SJCRH30 (cell line): ENCODE measurements at regions not wholly inside any gene's neighbourhood (a gene's known extent, or its start where the extent isn't known, plus 50 kb on each side); places are given as distances from the start of the nearest gene placed in this dataset.
A peak's percentile ranks its signal among the peaks of the same experiment; 100 is the strongest.

ENCODE experiments used
- DNase-seq, 2 experiments: peaks; one replicate each; pipeline ENCODE4 v3.0.0-alpha.2; 2015 to 2020
- H3K27ac ChIP-seq: fragments of 250-450 bp; sonication (Bioruptor Pico); 2 replicates; pipeline ENCODE4 v1.5.1; 2020; ENCODE audit warnings: mild to moderate bottlenecking, moderate library complexity
- H3K27me3 ChIP-seq: fragments of 250-450 bp; sonication (Bioruptor Pico); 2 replicates; pipeline ENCODE4 v1.5.1; 2020; ENCODE audit warnings: mild to moderate bottlenecking, moderate library complexity
- H3K36me3 ChIP-seq: fragments of 250-450 bp; sonication (Bioruptor Pico); 2 replicates; pipeline ENCODE4 v1.5.1; 2020; ENCODE audit warnings: mild to moderate bottlenecking, moderate library complexity
- H3K4me1 ChIP-seq: fragments of 250-450 bp; sonication (Bioruptor Pico); 2 replicates; pipeline ENCODE4 v1.5.1; 2020; ENCODE audit warnings: mild to moderate bottlenecking, moderate library complexity
- H3K4me3 ChIP-seq: fragments of 250-450 bp; sonication (Bioruptor Pico); 2 replicates; pipeline ENCODE4 v1.5.1; 2020; ENCODE audit warnings: mild to moderate bottlenecking, moderate library complexity
- H3K9me3 ChIP-seq: fragments of 250-450 bp; sonication (Bioruptor Pico); replicated peaks from 2 replicates; pipeline ENCODE4 v1.5.1; 2020; ENCODE audit warnings: mild to moderate bottlenecking, moderate library complexity

DNA sequence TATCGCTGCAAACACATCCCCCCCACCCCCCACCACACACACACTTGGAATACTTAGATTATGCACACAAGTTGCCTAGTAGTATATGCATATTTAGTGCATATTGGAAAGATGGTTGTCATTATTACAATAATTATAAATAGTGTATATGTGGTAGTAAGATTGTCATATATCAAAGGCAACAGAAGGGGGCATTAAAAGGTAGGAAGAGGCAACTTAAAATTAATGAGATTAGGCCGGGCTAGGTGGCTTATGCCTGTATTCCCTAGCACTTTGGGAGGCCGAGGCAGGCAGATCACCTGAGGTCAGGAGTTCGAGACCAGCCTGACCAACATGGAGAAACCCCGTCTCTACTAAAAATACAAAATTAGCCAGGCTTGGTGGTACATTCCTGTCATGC lies 52.1 kb downstream of the GSC start:
- Histone ChIP-seq H3K9me3 (no peaks in the 10 kb centered on the region), H3K4me1 (no peaks in the 10 kb centered on the region), H3K27me3 (no peaks in the 10 kb centered on the region), H3K27ac (no peak overlapping the region), H3K4me3 (no peak overlapping the region), H3K36me3 (no peaks in the 10 kb centered on the region)
- DNase-seq = no peak

DNA sequence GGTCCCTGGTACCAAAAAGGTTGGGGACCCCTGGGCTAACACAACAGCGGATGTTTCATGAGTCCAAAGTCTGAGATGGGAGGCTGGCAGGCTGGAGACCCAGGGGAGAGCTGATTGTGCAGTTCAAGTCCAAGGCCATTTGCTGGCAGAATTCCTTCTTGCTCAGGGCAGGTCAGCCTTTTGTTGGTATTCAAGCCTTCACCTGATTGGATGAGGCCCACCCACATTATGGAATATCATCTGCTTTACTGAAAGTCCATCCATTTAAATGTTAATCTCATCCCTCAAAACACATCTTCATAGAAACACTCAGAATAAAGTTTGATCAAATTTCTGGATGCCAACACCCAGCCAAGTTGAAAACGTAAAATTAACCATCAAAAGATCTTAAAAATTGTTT lies 52.9 kb downstream of the GSC start:
- DNase-seq = no peak
- H3K9me3 ChIP-seq = no peaks in the 10 kb centered on the region
- no peaks in the 10 kb centered on the region for H3K4me1 ChIP-seq
- no peak overlapping the region for H3K4me3 ChIP-seq
- no peaks in the 10 kb centered on the region for H3K36me3 ChIP-seq
- H3K27ac ChIP-seq = no peak overlapping the region
- no peaks in the 10 kb centered on the region for H3K27me3 ChIP-seq

DNA sequence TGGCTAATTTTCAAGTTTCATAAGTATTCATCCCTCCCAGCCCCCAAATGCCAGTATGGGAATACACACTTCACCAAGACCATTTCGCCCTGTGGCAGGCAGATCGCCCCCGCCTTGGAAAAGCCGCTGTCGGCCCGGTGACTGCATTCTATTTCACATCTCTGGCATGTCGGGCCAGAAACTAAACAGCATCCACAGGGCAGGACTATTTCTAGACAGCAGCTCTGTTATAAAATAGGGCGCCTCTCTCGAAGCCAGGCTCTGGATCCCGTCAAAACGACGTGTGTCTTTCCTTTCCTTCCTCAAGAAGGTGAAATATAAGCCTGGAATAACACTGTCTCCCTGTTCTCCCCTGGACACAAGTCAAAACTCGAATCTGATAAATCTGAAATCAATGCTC lies 56.8 kb downstream of the GSC start:
- no peak for DNase-seq
- Histone ChIP-seq H3K4me1 (no peaks in the 10 kb centered on the region), H3K27me3 (no peaks in the 10 kb centered on the region), H3K27ac (no peak overlapping the region), H3K9me3 (no peaks in the 10 kb centered on the region), H3K4me3 (no peak overlapping the region), H3K36me3 (no peaks in the 10 kb centered on the region)

DNA sequence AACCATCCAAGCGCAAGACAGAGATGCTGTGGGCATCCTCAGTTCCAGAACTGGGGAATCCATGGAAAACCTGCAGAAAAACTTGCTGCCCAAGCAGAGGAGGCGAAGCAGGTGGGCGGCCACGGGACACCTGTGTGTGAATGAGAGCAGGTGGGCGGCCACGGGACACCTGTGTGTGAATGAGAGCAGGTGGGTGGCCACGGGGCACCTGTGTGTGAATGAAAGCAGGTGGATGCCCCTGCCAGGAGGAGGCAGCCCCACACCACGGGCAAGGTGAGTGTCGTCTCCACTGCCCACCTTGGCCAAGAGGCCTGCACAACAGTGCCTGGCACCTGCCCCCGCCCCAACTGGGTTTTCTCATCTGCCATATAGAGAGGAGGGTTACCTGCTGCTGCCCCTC lies 59.2 kb downstream of the GSC start:
- no peak for DNase-seq
- no peaks in the 10 kb centered on the region for H3K27me3 ChIP-seq
- no peak overlapping the region for H3K4me3 ChIP-seq
- no peaks in the 10 kb centered on the region for H3K9me3 ChIP-seq
- no peaks in the 10 kb centered on the region for H3K4me1 ChIP-seq
- no peak overlapping the region for H3K27ac ChIP-seq
- H3K36me3 ChIP-seq = no peaks in the 10 kb centered on the region

DNA sequence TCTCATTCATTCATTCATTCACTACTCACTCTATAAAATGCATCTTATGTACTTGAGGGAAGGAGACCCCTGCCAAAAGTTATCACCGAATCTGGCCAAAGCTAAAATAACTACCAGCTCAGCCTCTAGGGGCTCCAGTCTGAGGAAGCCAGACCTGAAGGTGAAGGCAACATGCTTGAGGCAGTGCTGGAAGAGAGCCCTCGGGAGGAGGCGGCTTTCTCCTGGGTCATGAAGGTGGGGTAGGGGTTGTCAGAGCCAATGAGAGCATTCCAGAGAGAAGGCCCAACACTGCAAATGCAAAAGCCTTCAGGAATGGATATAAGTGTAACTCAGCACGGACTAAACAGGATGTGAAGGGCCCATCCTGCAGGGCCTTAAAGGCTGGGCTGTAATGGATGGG lies 62.4 kb downstream of the GSC start:
- DNase-seq = no peak
- Histone ChIP-seq H3K4me3 (no peak overlapping the region), H3K4me1 (no peaks in the 10 kb centered on the region), H3K9me3 (no peaks in the 10 kb centered on the region), H3K27ac (no peak overlapping the region), H3K36me3 (no peaks in the 10 kb centered on the region), H3K27me3 (no peaks in the 10 kb centered on the region)

DNA sequence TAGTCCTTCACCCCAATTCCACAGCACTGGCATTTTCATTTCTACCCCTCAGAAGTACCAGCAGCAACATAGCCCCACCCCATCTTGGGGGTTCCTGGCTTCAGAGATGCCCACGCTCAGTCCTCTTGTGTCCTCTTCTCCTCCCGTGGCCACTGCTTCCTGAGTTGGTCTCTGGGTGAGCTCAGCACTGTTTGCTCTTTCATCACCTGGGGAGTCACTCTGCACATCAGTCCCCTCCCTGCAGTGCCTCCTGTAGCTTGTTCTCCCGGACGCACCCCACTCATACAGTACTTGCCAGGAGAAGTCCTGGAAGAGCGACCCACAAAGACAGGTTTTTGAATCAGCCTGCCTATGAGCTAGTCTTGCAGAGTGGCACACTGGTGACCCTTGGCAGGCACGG lies 63.8 kb downstream of the GSC start:
- DNase-seq = no peak
- no peak overlapping the region for H3K27ac ChIP-seq
- H3K4me1 ChIP-seq = no peaks in the 10 kb centered on the region
- H3K36me3 ChIP-seq = no peaks in the 10 kb centered on the region
- no peaks in the 10 kb centered on the region for H3K27me3 ChIP-seq
- H3K4me3 ChIP-seq = no peak overlapping the region
- H3K9me3 ChIP-seq = no peaks in the 10 kb centered on the region

DNA sequence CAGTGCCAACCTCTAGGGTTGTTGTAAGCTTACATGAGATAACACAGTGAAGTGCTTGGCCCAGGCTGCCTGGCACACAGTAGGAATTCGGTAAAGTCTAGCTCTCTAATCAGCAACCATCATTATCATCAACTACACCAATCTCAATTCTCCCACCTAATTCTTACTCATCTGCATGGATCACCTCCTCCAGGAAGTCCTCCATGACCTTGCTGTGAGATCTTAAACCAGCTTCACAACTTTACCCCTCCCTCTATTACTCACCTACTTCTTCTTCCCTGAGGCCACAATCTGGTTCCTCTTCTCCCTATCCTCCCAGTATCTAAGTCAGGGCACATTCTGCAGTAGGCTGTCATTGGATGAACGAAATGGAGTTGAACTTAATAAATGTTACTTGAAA lies 67.3 kb downstream of the GSC start:
- DNase-seq = no peak
- Histone ChIP-seq H3K4me3 (no peak overlapping the region), H3K36me3 (no peaks in the 10 kb centered on the region), H3K27ac (no peak overlapping the region), H3K4me1 (peaks cover 10% of the 10 kb centered on the region), H3K9me3 (no peaks in the 10 kb centered on the region), H3K27me3 (no peaks in the 10 kb centered on the region)

DNA sequence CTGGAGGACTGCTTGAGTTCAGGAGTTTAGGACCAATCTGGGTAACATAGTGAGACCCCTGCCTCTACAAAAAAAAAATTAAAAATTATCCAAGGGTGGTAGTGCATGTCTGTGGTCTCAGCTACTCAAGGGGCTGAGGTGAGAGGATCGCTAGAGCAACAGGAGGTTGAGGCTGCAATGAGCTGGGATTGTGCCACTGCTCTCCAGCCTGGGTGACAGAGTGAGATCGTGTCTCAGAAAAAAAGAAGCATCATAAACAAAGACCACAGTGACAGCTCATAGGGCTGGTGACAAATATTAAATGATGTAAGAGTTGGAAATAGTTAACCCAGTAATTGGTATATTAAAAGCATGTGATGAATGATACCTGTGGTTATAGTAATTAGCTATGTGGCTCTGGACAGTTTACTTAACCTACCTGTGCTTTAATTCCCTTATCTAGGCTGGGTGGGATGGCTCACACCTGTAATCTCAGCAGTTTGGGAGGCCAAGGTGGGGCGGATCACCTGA lies 68.0 kb downstream of the GSC start:
- H3K9me3 ChIP-seq = no peaks in the 10 kb centered on the region
- peaks cover 10% of the 10 kb centered on the region for H3K4me1 ChIP-seq
- DNase-seq = no peak
- H3K4me3 ChIP-seq = no peak overlapping the region
- no peaks in the 10 kb centered on the region for H3K36me3 ChIP-seq
- no peak overlapping the region for H3K27ac ChIP-seq
- H3K27me3 ChIP-seq = no peaks in the 10 kb centered on the region

DNA sequence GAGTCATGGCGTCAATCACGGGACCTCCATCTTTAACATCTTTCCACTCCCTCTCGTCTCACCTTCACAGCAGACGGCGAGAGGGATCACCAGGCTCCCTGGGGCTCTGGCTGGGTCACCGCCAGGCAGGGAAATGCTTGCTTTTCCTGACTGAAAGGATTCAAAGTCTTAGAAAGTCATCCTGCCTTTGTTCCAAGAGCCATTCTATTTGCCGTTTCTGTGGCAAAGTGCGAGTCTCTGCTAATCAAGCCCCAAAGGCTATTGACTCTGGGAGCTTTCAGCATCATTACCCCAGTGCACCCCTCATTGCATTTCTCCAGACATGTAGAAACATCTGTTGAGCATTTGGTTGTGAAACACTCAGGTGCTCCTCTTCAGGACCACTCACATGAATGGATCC lies 69.6 kb downstream of the GSC start:
- no peak for DNase-seq
- H3K9me3 ChIP-seq = no peaks in the 10 kb centered on the region
- H3K4me1 ChIP-seq = peaks cover 10% of the 10 kb centered on the region
- no peaks in the 10 kb centered on the region for H3K27me3 ChIP-seq
- no peak overlapping the region for H3K27ac ChIP-seq
- no peaks in the 10 kb centered on the region for H3K36me3 ChIP-seq
- H3K4me3 ChIP-seq = no peak overlapping the region

DNA sequence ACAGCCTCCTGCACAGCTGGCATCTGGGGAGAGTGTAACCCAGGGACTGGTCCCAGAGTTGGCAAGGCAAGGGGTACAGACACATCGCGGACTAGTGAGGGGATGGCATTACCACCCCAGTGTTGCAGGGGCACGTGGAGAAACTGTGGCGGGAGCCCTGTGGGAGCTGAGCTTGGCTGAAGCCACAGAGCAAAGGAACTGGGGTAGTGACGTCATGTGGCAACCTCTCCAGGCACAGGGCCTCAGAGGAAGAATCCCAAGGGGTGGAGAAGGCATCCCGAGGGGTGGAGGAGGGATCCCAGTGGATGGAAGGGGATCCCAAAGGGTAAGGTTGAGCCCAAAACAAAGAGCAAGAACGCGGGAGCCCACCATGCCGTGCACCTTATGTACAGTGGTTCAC lies 70.1 kb downstream of the GSC start:
- DNase-seq = no peak
- H3K4me1 ChIP-seq = peaks cover 10% of the 10 kb centered on the region
- H3K27ac ChIP-seq = no peak overlapping the region
- H3K4me3 ChIP-seq = no peak overlapping the region
- H3K27me3 ChIP-seq = no peaks in the 10 kb centered on the region
- H3K9me3 ChIP-seq = no peaks in the 10 kb centered on the region
- no peaks in the 10 kb centered on the region for H3K36me3 ChIP-seq

DNA sequence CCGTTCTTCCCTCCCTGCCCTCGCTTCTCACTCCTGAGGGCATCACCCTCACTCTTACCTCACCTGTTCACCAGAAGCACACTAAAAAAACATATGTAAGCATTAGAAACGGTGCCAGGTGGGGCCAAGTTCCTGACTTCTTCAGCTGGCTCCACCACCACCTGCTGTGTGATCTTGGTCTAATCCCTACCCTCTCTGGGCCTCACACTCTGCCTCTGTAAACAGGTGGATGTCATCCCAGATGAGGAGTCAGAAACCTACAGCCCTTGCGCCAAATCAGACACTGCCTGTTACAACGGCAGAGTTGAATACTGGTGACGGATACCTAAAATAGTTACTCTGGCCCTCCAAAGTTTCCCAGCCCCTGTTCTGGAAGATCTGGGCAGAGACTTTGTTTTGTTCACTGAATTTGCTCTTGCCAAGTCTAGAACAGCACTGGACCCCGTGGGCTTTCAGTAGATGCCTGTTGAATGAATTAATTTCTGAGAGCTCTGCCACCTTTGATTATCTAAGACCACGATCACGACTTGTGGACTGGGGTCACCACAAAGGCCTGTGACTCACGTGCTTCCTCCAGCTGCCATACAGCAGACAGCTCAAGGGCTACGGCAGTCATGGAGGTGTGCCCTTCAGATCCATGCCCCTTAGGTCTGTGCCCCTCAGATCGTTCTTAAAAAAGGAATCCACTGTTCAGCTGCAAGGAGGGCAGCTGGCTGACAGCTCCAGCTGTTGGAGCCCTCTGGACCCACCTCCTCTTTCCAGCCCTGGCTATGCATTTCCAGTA lies 71.9 kb downstream of the GSC start:
- DNase-seq = peak; percentile 9 to 27
- no peak overlapping the region for H3K27ac ChIP-seq
- no peaks in the 10 kb centered on the region for H3K9me3 ChIP-seq
- no peak overlapping the region for H3K4me3 ChIP-seq
- H3K36me3 ChIP-seq = no peaks in the 10 kb centered on the region
- no peaks in the 10 kb centered on the region for H3K27me3 ChIP-seq
- H3K4me1 ChIP-seq = peaks cover 10% of the 10 kb centered on the region

DNA sequence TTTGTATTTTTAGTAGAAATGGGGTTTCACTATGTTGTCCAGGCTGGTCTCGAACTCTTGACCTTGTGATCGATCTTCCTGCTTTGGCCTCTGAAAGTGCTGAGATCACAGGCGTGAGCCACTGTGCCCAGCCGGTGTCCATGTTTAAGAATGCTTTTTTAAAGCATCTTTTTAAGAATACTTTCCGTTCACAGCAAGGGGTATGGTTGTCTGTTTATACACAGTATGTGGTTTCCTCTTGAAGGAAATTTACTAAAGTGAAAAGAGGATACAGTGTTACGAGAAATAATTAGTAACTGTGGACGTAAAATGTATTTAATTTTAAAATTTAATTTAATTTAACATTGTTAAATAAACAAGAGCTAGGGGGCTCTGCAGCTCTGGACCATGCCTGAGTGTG lies 73.4 kb downstream of the GSC start:
- Histone ChIP-seq H3K27ac (no peak overlapping the region), H3K4me3 (no peak overlapping the region), H3K4me1 (peaks cover 10% of the 10 kb centered on the region), H3K27me3 (no peaks in the 10 kb centered on the region), H3K36me3 (no peaks in the 10 kb centered on the region), H3K9me3 (no peaks in the 10 kb centered on the region)
- no peak for DNase-seq

DNA sequence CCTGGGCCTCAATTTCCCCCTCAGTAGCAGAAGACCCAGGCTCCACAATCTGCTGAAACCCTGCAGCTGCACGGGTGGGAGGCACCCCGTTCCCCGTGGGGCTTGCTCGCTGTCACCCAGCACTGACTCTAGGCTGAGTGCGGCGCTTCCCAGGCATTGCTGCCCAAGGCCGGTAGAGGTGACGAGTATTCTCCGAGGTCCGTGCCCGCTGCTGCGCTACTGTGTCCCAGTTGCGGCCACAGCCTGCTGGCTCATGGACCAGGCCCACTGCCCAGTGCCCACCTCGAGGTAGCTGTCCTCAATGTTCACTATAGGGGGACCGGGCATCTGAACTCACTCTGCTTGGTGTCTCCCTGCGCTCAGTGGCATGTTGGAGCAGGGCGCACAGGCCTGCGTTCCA lies 74.7 kb downstream of the GSC start:
- Histone ChIP-seq H3K27ac (no peak overlapping the region), H3K4me3 (no peak overlapping the region), H3K27me3 (no peaks in the 10 kb centered on the region), H3K9me3 (no peaks in the 10 kb centered on the region), H3K4me1 (peaks cover 10% of the 10 kb centered on the region), H3K36me3 (no peaks in the 10 kb centered on the region)
- no peak for DNase-seq

DNA sequence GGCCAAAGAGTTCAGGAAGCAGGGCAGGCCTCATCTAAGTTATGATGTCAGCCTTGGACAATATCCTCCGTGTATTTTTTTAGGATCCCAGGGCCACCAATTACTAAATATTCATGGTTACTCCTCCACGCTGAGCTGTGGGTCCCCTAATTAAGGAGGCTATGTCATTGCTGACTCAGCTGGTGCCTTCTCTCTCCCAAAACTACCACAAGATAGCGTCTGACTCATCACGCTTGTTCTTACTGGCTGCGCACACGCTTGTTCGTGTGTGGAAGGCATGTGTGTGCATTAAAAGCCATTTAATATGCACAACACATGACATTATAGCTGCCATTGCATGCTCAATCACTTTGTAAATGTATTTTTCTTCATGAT lies 78.3 kb downstream of the GSC start:
- Histone ChIP-seq H3K27ac (no peak overlapping the region), H3K9me3 (no peaks in the 10 kb centered on the region), H3K4me1 (no peaks in the 10 kb centered on the region), H3K27me3 (no peaks in the 10 kb centered on the region), H3K36me3 (no peaks in the 10 kb centered on the region), H3K4me3 (no peak overlapping the region)
- DNase-seq = no peak

DNA sequence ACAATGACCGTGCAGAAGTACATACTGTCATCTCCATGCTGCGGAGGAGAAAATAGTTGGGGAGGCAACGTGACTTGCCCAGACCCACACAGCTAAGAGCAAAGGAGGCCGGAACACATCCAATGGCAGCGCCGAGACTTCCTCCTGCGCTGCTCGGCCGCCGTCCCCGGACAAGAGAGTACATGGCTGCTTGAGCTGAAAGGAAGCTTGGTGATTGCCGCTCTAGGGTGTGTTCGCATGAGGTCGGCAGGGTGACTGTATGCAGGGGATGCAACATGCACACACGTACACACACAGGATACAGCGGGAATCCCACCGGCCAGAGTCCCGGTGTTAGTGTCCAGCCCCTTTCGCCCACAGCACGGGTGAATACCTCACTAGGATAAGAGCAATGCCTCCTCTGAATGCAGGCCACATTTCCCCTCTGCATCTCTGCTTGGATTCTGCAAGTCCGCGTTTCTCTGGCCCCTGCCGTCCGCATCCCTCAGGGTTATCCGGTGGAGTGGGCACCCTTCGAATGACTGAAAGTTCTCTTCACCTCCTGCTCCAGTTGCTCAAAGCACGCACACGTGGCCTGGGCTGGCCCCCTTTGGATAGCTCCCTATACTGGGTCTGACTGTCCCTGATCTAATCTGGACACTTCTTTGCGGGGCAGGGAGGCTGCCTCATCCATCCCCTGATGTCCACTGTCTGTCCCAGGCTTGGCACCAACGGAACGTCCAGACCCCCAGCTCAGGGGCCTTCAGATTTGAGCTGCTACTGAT lies 78.8 kb downstream of the GSC start:
- no peaks in the 10 kb centered on the region for H3K4me1 ChIP-seq
- no peak overlapping the region for H3K4me3 ChIP-seq
- H3K9me3 ChIP-seq = no peaks in the 10 kb centered on the region
- H3K36me3 ChIP-seq = no peaks in the 10 kb centered on the region
- no peaks in the 10 kb centered on the region for H3K27me3 ChIP-seq
- no peak for DNase-seq
- H3K27ac ChIP-seq = no peak overlapping the region

DNA sequence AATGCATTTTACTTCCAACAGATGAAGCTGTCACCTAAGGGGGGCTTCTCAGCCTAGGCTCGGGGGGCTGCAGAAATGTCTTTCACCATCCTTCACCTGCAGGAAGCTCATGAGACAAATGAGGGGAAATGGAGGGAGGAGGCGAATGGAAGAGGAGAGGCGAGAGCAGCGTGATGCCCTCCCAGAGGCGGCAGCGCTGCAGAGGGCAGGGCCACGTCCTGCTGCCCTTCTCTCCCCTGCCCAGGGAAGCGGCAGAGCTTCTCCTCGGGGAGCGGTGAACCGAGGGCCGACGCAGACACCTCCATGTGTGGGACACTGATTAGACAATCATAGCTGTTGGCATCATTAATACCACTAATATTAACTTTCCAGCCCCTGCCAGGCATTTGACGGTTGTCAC lies 78.3 kb downstream of the SERPINA3 start:
- H3K9me3 ChIP-seq = no peaks in the 10 kb centered on the region
- no peaks in the 10 kb centered on the region for H3K4me1 ChIP-seq
- H3K27me3 ChIP-seq = no peaks in the 10 kb centered on the region
- H3K36me3 ChIP-seq = no peaks in the 10 kb centered on the region
- DNase-seq = no peak
- H3K4me3 ChIP-seq = no peak overlapping the region
- H3K27ac ChIP-seq = no peak overlapping the region
